GM19438 (cell line): ENCODE measurements at regions not wholly inside any gene's neighbourhood (a gene's known extent, or its start where the extent isn't known, plus 50 kb on each side); places are given as distances from the start of the nearest gene placed in this dataset.

ENCODE experiments used
- ATAC-seq: cut with Tn5 transposase; IDR thresholded peaks from one replicate; pipeline ENCODE4 v1.9.1; 2021; ENCODE audit warnings: low read depth; ENCODE audit not compliant: unreplicated experiment

DNA sequence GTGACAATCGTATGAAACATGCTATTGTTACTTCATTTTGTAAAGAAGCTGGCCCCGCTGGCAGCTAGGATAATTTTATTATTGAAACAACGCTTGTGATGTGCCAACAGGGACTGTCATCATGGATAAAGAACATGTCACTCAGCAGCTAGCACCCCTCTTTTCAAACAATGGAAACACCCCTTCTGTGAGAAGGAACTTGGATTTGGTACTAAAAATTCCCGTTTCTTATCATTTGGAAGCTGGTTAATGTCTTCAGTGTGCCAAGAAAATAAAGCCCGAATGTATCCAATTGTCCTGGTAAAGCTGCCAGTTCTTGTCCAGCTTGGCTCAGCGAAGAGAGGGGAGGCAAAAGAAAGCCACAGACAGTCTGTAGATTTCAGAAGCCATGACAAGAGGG, 186.6 kb downstream of the PHLDA1 start:
- no peak for ATAC-seq

DNA sequence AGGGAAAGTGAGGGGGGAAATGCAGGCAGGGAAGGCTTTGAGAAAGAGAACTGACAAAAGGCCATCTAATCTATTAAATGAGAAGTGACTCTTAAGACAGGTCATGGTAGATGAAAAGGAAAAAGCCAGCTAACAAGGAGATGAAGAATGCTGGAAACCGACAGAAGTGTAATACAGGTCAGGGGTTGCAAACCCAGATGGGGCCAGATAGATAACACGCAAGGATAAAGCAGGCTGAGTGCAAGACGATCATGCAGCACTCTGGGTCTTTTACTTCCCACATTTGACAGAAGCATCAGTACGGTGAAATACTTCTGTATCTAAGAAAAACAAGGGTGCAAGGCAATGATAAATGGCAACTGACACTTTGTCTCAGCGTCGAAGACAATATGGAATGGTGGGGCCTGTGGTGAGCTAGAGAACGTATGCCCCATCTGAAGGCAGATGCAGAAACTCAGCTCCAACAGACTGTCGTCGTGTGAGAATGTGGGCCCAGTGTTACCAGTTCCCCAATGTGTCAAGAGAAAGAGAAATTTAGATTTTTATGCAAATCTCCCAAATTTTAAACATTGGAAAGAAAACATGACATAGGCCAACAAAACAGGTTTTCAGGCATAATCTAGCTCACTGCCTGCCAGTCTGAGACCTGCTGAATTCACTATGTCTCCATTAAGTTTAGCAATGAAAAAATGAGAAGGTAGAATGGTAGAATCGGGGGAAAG, 187.4 kb downstream of the PHLDA1 start:
- no peak for ATAC-seq

DNA sequence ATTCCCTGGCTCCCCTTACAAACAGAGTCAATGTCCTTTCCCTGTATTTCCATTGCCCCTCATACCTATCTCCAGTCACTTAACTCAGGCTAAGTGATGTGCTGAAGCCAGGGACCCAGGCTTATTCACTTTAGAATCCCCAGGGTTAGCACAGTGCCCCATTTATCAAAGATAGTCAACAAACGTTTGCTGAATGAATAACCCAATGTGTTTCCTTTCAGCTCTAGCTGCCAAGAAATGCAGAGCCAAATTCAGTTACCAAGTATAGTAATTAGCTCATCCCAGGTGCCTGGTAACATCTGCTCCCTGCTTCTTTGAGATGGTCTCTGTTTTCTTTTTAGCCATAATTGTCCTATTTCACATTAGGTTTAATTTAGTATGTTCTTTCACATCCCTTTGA, 189.5 kb downstream of the PHLDA1 start:
- ATAC-seq: no peak

DNA sequence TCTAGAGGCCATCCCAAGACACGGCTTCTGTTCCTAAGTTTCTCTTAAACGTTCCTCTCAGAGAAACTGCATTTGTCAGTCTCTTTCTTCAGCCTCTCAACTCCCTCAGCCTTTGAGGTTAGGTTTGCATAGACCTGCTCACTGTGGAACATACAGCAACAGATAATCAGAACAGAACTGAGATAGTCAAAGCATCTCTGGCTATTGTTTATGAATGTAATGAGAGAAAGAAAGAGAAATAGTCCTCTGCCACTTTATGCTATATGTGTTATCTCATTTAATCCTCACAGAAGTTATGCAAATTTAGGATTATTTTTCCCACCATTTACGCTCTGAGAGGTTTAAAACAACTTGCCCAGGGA, 190.6 kb downstream of the PHLDA1 start:
- ATAC-seq: no peak

DNA sequence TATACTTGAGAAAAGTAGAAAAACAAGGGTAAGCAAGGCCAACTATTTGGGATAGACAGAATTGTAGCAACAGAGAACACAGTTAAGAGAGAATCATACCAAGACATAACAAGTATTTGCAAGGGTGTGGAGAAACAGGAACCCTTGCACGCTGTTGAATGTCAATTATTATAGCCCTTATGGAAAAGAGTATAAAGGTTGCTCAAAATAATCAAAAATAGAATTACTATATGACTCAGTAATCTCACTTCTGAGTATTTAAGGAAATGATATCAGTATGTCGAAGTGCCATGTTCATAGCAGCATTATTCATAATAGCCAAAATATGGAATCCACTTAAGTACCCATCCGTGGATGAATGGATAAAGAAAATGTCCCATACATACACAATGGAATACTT, 193.3 kb downstream of the PHLDA1 start:
- ATAC-seq: no peak

DNA sequence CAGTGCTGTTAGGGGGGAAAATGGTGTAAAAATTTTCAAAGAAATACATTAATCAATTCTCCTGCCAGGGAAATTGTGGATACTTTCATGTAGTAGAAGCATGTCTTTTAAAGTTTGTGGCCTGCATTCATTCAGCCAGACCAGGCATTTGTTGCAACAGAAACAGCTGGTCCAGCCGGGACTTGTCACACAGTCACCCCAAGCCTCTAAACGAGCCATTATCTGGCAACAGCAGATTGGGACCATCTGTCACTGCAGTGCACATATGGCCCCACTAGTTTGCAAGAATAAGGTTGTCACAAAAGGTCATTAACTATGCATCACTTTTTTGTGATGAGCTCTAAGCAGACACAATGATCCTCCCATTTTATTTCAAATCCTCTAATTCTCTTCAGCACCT, 193.9 kb downstream of the PHLDA1 start:
- ATAC-seq: no peak

DNA sequence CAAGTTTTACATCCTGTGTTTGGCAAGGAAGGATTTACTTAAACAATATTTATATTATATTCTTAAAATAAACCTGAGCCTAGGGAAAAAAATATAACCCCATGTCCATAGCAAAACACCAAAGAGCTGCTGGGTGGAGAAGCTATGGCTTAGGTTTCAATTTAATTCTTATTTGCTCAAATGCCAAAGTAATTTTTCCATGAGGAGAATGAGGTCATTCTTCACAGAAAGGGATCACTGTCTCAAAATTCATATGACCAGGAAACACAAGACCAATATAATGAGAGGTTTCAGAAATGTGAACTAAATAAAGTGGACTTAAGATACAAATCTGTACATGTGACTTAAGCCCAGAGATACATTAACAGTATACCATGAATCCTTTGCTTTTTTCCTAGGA, 195.0 kb downstream of the PHLDA1 start:
- no peak for ATAC-seq

DNA sequence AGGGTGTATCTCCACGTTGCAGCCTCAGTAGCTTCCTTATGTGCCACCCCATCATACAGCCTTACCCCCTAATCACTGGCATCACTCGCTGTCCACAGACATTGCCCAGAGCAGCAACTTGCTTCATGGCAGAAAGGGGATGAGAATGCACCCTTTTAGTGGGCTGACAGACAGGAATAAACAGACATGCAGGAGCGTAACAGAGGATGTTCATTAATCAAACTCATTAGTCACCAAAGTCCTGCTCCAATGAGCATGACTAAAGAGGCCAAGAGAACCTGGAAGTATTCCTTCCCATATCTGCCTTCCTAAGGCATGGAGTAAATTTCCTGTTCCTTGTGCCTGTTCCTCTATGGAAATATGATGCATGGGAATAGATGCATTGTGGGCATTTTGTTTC, 197.0 kb downstream of the PHLDA1 start:
- no peak for ATAC-seq

DNA sequence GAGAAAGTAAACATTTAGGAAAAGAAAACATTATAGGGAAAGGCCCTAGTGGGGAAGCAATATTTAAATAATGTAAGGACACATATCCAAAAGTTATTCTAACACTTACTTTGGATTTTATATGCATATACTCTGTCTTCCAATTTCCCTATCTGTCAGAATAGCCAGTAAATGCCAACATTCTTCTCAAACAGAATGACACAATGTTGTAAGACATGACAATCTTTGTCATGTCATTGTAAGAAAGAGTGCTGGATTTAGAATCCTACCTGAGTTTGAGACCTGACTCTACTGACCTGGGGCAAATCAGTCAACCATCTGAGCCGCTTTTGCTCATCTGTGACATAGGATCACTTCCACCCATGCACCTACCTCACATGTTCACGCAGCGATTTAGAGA, 198.3 kb downstream of the PHLDA1 start:
- ATAC-seq: no peak

DNA sequence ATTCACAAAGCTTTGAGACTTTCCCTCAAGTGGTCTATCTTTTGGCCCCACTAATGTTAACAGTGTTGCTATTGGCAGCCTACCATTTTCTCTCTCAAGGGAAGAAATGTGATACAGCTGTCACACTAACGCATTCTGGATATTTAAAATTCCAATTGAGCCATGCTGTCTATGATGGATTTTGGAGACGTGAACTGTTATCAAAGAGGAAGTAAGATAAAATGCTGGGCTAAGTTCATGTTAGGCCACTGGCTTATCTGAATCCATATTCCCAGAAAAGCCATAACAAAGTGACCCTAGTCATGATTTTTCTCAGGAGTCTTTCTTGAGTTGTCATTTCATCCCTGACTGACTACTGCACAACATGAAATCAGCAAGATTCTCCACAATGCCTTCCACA, 200.2 kb downstream of the PHLDA1 start:
- ATAC-seq: no peak

DNA sequence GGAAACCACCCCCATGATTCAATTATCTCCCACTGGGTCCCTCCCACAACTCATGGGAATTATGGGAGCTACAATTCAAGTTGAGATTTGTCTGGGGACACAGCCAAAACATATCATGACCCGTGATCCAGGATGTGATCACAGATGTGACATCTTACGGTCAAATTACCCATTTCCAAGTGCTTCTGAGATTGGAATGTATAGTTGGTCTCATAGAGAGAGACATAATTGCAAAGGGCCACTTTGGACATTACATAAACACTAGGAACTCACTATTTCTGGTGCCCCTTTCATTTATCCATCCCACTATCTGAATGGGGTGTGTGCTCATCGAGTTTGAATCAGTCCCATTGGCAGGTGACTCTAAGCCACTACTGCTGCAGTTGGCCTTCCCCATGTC, 204.5 kb downstream of the PHLDA1 start:
- no peak for ATAC-seq

DNA sequence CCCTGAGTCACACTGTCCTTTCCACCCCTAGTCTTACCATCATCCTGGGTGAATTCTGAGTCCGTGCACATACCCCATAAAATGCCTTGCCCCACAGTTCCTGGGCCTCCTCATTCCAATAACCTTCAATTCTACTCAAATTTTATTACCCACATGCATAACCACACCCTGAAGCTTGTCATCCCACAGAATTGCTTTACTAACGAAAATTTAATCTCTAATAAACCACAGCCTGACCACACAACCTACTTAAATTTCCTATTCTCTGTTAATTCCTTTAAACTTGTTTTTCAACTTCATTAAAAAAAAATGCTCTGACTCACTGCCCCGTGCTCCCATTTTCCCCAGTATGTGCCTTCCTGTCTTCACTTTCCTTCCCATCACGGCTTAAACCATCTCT, 205.9 kb downstream of the PHLDA1 start:
- no peak for ATAC-seq

DNA sequence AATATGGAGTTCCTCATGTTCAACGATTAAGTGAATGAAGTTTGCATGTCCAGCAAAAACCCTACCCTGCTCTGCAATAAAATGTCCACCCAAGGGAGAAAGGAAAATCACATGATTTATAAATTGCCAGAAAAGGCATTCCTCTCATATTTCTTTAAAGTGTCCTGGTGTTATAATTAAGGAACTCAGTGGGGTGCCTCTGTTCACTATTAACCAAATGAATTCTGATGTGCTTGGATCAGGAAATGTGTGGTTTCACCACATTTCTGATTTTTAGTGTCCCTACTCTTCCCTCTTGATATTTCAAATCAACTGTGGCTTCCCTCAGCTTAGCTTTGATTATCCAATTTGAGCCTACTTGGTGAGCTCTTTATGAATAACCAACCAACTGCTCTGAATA, 208.1 kb downstream of the PHLDA1 start:
- ATAC-seq: no peak

DNA sequence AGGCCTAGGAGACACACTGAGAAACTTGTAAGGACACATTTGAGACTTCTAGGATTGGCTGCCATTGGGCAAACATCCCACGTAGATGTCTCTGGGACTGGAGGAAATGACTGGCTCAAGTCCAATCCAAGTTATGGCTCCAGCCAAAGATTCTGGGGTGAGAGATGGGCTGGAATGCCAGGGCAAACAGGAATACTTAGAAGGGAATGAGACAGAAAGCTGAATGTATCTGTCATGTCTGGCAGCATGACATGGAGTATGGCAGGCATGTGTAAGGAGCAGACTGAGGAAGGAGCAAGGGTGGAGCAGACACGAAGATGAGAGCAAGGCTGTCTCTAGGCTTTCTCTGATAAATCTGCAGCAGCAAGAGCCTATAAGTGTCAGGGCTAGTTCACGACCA, 209.2 kb downstream of the PHLDA1 start:
- ATAC-seq: no peak

DNA sequence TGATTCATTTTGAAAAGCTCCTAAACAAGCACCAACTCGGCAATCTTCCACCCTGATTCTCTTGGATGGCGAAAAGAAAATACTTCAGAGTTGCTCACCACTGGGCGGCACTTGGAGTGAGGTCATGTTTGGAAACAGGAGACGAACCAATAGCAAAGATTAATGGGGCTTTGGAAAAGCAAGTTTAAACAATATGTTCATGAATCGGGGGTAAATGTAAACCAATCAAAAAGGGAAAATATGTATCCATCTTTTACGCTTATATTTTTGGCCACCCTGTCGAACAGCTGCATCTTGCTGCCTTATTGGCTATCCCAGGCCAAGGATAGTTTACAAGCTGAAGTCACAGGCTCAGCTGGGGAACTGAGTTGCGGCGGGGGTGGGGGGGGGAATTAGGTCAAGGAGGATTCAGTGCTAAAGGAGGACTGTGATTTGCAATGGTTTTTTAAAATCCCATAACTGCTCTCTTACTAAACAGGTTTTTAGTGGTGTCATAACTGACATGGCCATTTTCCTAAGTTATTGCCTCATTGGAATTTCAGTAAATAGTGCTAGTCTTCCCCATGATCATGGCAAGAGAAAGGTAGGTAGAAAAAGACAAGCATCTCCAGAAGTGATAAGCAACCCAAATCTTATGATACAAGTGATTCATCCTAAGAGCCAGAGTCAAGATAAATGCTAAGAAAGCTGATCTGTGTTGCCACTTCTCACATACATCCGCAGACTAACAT, 210.6 kb downstream of the PHLDA1 start:
- ATAC-seq: no peak

DNA sequence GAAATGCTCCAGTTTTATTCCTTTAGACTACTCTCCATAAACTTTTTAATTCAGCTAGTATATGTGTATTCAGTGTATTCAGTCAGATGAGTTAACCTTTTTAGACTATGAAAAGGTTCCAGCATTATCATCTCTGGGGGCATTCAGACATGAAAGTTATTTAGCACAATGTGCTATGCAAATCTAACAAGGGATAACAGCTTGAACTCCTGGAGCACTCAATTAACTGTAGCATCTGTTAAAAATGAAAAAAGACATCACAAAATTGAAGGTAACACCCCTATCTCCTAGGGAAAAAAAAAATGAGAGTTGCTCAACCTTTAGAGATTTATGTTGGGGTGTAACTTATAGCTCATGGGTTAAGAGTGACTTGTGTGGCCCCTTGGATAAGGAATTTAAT, 211.5 kb downstream of the PHLDA1 start:
- no peak for ATAC-seq

DNA sequence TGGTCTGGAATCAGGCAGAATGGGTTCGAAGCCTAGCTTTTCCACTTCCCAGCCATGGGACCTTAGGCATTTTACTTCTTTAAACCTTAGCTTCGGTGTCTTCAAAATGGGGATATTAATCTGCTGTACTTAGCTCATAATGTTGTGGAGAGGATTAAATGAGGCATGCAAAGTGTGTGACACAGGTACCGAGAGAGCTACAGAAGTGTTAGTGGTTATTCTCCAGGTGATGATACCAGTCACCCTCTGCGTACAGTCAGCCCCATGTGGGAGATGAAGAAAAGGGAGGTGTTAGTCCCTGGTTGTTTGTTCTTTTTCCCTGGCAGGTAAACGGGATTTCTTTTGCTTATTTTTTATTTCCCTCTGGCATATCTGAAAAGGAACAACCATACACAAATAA, 212.1 kb downstream of the PHLDA1 start:
- ATAC-seq: no peak

DNA sequence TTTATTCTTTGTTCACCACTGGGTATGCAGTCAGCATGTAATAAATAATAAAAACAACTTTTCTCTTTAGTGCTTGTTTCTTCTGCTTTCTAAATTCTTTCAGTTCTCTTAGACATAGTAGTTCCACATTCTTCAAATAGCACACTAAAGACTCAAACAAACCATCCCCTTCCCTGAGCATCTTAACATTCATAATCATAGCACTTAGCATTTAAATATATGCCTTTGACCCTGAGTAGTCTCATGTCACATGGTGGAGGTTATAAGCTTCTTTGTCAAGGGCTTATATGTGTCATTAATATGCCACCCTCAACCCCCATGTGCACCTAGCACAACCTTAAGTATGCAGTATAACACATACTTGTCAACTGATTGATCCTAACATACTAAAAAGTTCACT, 212.7 kb downstream of the PHLDA1 start:
- no peak for ATAC-seq

DNA sequence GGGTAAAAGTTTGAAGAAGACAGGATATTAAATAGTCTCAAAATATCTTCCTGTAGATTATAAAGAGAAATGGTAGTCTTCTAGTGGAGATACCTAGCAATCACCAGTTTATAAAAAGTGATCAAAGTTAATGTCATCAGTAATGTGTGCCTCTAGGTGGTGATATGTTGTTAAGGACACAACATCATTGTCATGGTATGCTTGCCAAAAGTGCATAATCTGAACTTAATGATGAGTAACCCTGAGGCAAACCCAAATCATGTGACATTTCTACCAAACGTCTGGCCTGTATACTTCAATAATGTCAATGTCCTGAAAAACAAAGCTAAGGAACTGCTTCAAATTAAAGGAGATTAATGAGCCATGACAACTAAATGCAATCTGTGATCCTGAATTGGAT, 214.7 kb downstream of the PHLDA1 start:
- no peak for ATAC-seq

DNA sequence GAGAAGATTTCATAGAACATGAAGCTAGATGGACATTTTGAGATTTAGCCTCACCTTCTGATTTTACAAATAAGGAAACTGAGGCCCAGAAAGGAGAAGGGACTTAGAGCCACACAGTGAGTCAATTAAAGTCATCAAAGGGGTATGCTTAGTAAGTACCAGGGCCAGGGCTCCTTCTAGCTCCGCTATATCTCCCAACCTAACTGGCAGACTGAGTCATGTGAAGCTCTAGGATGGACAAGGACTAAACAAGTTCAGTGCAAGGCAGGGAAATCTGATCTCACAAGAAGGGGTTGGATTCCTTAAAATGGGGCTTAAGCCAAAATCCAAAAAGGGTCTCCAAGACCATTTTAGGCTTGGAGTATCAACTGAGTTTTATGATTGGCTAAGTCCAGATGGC, 215.8 kb downstream of the PHLDA1 start:
- no peak for ATAC-seq

DNA sequence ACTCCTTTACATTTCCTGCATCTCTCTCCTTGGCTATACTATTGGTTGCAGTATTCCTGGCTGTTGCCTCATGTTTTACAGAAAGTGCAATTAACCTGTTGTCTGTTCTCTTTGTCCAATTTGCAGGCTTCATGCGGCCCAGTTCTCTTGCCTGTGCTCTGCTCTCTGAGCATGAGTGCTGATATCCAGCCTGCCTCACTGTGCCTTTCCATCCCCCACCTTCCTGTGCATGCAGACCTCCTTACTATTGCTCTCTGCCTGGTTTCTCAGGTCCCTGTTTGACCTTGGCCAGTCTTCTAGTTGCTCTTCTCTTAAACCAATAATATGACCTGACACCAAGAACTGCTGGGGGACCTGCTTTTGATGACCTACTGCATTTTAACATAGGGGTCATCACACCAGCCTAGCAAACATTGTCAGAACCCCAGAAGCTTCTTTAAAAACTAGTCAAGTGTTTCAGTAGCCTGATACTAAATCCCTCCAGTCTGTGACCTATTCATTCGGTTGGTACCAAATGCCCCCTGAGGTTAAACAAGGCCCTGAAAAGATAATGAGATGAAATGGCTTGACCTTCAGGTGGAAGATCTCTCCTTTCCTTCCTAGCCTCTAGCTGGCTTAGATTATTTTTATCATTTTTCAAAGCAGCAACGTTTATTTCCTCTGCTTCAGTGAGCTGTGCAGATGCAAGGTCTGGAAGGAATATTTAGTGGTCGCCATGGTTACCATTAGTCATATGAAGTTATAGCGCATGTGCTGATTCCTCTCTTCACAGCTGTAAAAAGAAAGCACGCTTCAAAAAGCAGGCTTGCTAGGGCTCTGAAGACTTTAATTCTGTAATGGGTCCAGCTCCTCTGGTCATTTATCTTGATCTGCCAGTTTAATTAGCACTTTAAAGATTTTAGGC, 216.5 kb downstream of the PHLDA1 start:
- ATAC-seq: no peak

DNA sequence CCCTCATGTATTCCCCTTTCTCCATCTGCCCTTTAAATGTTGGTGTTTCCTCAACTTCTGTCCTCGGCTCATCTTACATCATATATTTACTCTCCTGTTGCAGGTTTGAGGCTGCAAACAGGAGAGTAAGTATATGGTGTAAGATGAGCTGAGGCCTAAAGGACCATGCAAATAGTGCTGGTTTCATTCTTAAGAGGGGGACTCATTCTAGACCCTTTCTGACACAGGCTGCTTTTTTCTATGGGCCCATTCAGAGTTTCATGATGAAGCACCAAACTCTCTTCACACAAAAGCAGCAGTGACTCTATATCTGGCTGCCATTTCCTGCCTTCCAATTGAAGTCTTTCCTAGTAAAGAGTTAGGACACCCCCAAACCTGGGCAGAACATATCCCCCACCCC, 218.5 kb downstream of the PHLDA1 start:
- ATAC-seq: no peak
